ENCODE measurements at regions not wholly inside any gene's neighbourhood (a gene's known extent, or its start where the extent isn't known, plus 50 kb on each side); places are given as distances from the start of the nearest gene placed in this dataset.

DNA sequence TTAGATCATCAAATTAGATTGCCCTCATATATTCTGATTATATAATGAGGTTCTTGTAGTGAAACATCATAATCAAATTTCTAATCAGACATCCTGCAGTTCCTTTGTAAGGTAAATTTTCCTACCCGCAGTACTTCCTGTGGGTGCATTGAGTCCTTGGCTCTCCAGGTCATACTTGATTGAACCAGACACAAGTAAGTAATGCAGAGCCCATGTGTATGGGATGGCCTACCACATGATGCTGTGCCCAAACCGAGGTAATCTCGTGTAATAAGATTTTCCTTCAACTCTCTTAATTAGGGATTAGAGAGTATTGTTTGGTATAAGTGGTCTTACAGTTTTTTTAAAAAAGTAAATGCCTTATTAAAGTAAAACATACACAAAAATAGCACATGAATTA lies 1841.8 kb downstream of the PCDH7 start:
- H3K56ac ChIP-seq (replicated peaks; ENCODE audit: insufficient read length, low read depth, low read length) = no peak overlapping the region
- H3K4ac ChIP-seq (replicated peaks; ENCODE audit: insufficient read length, low read depth, low read length) = no peak overlapping the region
- no peaks in the 10 kb centered on the region for H3K27me3 ChIP-seq (replicated peaks in 1 of 4; ENCODE audit: control insufficient read depth in 3 of 4, extremely low read depth in 1 of 4, insufficient read depth in 3 of 4, low read length in 3 of 4)
- 87% methylated on average over 3 of the region's 3 CpGs; no CpG with 5 or more reads in 1 of the 2 experiments for WGBS, 2 experiments (ENCODE audit: extremely low coverage in 1 of 2, insufficient coverage in 1 of 2, insufficient read length in 1 of 2, insufficient replicate concordance in 2 of 2, low coverage in 1 of 2, low lambda C conversion rate in 2 of 2, missing lambda C conversion rate in 1 of 2)
- no peak overlapping the region for H2AFZ ChIP-seq (ENCODE audit: low read length)
- no peak overlapping the region for H3K14ac ChIP-seq (ENCODE audit: insufficient read length)
- CTCF ChIA-PET (ENCODE audit: partially characterized antibody) = no interaction called here
- no peak overlapping the region for H4K91ac ChIP-seq (replicated peaks; ENCODE audit: insufficient read length, low read length)
- H2BK5ac ChIP-seq (ENCODE audit: low read depth, low read length) = no peak overlapping the region
- H2BK20ac ChIP-seq (ENCODE audit: low read length) = no peak overlapping the region
- no peak overlapping the region for H4K5ac ChIP-seq (ENCODE audit: insufficient read length, low read depth, low read length)
- POLR2A ChIA-PET (ENCODE audit: partially characterized antibody) = no interaction called here
- no peak overlapping the region for H3K9ac ChIP-seq (replicated peaks in 1 of 4; ENCODE audit: extremely low read depth in 1 of 4, low read depth in 3 of 4, low read length in 3 of 4)
- H3K23ac ChIP-seq (ENCODE audit: insufficient read length) = no peak overlapping the region
- H3K23me2 ChIP-seq (ENCODE audit: low read depth, low read length) = no peaks in the 10 kb centered on the region
- no peaks in the 10 kb centered on the region for H3K36me3 ChIP-seq (ENCODE audit: control insufficient read depth in 2 of 4, insufficient read depth in 4 of 4, low read length in 3 of 4)
- no peak overlapping the region for H3K4me3 ChIP-seq (ENCODE audit: extremely low read depth in 1 of 4, insufficient read depth in 2 of 4, low read depth in 3 of 4, low read length in 4 of 4)
- FAIRE-seq (no peak), DNase-seq (ENCODE audit: low read depth in 1 of 2, low spot score in 2 of 2) (no peak)
- no peaks in the 10 kb centered on the region for H3K9me3 ChIP-seq (ENCODE audit: insufficient read depth in 2 of 2, low read depth in 1 of 2, low read length in 1 of 2)
- H3K4me2 ChIP-seq (ENCODE audit: insufficient read depth in 1 of 2, low read depth in 2 of 2, low read length in 2 of 2) = no peak overlapping the region
- no peak overlapping the region for H2BK120ac ChIP-seq (replicated peaks; ENCODE audit: low read depth, low read length)
- H3K27ac ChIP-seq (ENCODE audit: low read depth, low read length) = no peak overlapping the region
- no peak overlapping the region for H3K18ac ChIP-seq (ENCODE audit: extremely low read depth, low read length)
- H2BK12ac ChIP-seq (ENCODE audit: low read depth, low read length) = no peak overlapping the region
- H3K4me1 ChIP-seq (replicated peaks in 1 of 4; ENCODE audit: control insufficient read depth in 3 of 4, insufficient read depth in 4 of 4, low read length in 3 of 4) = peaks cover 0 to 4% (median 0%) of the 10 kb centered on the region in 4 experiments; a peak in 1 of 7 replicates
- H4K20me1 ChIP-seq (replicated peaks in 1 of 2; ENCODE audit: control insufficient read depth in 1 of 2, insufficient read depth in 2 of 2, low read length in 2 of 2) = no peaks in the 10 kb centered on the region
- no peak overlapping the region for H4K8ac ChIP-seq (ENCODE audit: extremely low read depth, insufficient read depth, low read length)
- H3K79me1 ChIP-seq (ENCODE audit: low read depth, low read length) = no peaks in the 10 kb centered on the region
- H2AK5ac ChIP-seq (ENCODE audit: low read depth, low read length) = no peak overlapping the region
- H2BK15ac ChIP-seq (ENCODE audit: low read length) = no peak overlapping the region
- H3K79me2 ChIP-seq (ENCODE audit: control insufficient read depth in 1 of 2, insufficient read depth in 2 of 2, low read length in 2 of 2) = no peaks in the 10 kb centered on the region
- no peak for TF ChIP-seq JUN (IDR thresholded peaks at IDR 0.05; ENCODE audit: low read depth, low read length)
- TF ChIP-seq, protein P1, sequence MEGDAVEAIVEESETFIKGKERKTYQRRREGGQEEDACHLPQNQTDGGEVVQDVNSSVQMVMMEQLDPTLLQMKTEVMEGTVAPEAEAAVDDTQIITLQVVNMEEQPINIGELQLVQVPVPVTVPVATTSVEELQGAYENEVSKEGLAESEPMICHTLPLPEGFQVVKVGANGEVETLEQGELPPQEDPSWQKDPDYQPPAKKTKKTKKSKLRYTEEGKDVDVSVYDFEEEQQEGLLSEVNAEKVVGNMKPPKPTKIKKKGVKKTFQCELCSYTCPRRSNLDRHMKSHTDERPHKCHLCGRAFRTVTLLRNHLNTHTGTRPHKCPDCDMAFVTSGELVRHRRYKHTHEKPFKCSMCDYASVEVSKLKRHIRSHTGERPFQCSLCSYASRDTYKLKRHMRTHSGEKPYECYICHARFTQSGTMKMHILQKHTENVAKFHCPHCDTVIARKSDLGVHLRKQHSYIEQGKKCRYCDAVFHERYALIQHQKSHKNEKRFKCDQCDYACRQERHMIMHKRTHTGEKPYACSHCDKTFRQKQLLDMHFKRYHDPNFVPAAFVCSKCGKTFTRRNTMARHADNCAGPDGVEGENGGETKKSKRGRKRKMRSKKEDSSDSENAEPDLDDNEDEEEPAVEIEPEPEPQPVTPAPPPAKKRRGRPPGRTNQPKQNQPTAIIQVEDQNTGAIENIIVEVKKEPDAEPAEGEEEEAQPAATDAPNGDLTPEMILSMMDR (IDR thresholded peaks at IDR 0.05; ENCODE audit: control extremely low read depth in 1 of 3, insufficient read depth in 1 of 3, low read depth in 1 of 3, low read length in 3 of 3) = no peak
- no peak for TF ChIP-seq SAP30 (IDR thresholded peaks at IDR 0.05; ENCODE audit: insufficient read depth, insufficient replicate concordance, low read length)
- TF ChIP-seq SP4 (IDR thresholded peaks at IDR 0.05; ENCODE audit: low read length) = no peak
- TF ChIP-seq CEBPB (IDR thresholded peaks at IDR 0.05; ENCODE audit: low read depth, low read length) = no peak
- TF ChIP-seq CHD2 (IDR thresholded peaks at IDR 0.05; ENCODE audit: low read length) = no peak
- no peak for TF ChIP-seq FOSL1 (IDR thresholded peaks at IDR 0.05; ENCODE audit: insufficient read depth, low read depth, low read length)
- no peak for TF ChIP-seq SRF (IDR thresholded peaks at IDR 0.05; ENCODE audit: low read depth, low read length)
- no peak for TF ChIP-seq SIRT6 (IDR thresholded peaks at IDR 0.05; ENCODE audit: low read length)
- no peak for TF ChIP-seq GABPA (IDR thresholded peaks at IDR 0.05; ENCODE audit: borderline replicate concordance, insufficient read depth, low read length)
- TF ChIP-seq, protein P2, sequence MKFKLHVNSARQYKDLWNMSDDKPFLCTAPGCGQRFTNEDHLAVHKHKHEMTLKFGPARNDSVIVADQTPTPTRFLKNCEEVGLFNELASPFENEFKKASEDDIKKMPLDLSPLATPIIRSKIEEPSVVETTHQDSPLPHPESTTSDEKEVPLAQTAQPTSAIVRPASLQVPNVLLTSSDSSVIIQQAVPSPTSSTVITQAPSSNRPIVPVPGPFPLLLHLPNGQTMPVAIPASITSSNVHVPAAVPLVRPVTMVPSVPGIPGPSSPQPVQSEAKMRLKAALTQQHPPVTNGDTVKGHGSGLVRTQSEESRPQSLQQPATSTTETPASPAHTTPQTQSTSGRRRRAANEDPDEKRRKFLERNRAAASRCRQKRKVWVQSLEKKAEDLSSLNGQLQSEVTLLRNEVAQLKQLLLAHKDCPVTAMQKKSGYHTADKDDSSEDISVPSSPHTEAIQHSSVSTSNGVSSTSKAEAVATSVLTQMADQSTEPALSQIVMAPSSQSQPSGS (IDR thresholded peaks at IDR 0.05; ENCODE audit: low read length) = no peak
